Fibroblast of lung (primary cell): ENCODE measurements at regions not wholly inside any gene's neighbourhood (a gene's known extent, or its start where the extent isn't known, plus 50 kb on each side); places are given as distances from the start of the nearest gene placed in this dataset.
A peak's percentile ranks its signal among the peaks of the same experiment; 100 is the strongest.

ENCODE experiments used
- DNase-seq, 2 donors: peaks; one replicate each; pipeline versions ENCODE4 v3.0.0 to v3.0.0-alpha.2; 2010; ENCODE audit warnings: low read depth in 2 of 2
- H2AFZ ChIP-seq: 2 replicates; pipeline ENCODE4 v1.5.1; 2012; ENCODE audit warnings: low read length, control low read depth, inconsistent platforms
- H3K27ac ChIP-seq: 2 replicates; pipeline ENCODE4 v1.5.1; 2011; ENCODE audit warnings: low read length, control low read depth; ENCODE audit not compliant: insufficient read depth
- H3K27me3 ChIP-seq: 2 replicates; pipeline ENCODE4 v1.5.1; 2011; ENCODE audit warnings: mild to moderate bottlenecking, low read length; ENCODE audit not compliant: control insufficient read depth, insufficient read depth
- H3K36me3 ChIP-seq: 2 replicates; pipeline ENCODE4 v1.5.1; 2011; ENCODE audit warnings: low read length; ENCODE audit not compliant: control insufficient read depth, insufficient read depth
- H3K4me1 ChIP-seq: 2 replicates; pipeline ENCODE4 v1.5.1; 2011; ENCODE audit warnings: low read length; ENCODE audit not compliant: control insufficient read depth, insufficient read depth; ENCODE audit errors: extremely low read depth
- H3K4me2 ChIP-seq: 2 replicates; pipeline ENCODE4 v1.5.1; 2011; ENCODE audit warnings: low read length, control low read depth; ENCODE audit not compliant: insufficient read depth; ENCODE audit errors: extremely low read depth
- H3K4me3 ChIP-seq, 4 experiments: fragments of 200-600 bp in 1 of 4; sonication (generic) in 1 of 4; replicated peaks in 1 of 4; 2 replicates each; pipeline ENCODE4 v1.5.1; 2011 to 2016; ENCODE audit warnings: low read length in 4 of 4, low read depth in 3 of 4, mild to moderate bottlenecking in 3 of 4, control low read depth in 2 of 4, inconsistent platforms in 1 of 4, mixed read lengths in 1 of 4; ENCODE audit not compliant: insufficient read depth in 1 of 4; ENCODE audit errors: control extremely low read depth in 1 of 4
- H3K79me2 ChIP-seq: 2 replicates; pipeline ENCODE4 v1.5.1; 2012; ENCODE audit warnings: mild to moderate bottlenecking, low read length, inconsistent platforms; ENCODE audit not compliant: control insufficient read depth, insufficient read depth
- H3K9ac ChIP-seq: 2 replicates; pipeline ENCODE4 v1.5.1; 2011; ENCODE audit warnings: mild to moderate bottlenecking, low read length, control low read depth; ENCODE audit not compliant: insufficient read depth
- H3K9me3 ChIP-seq: 2 replicates; pipeline ENCODE4 v1.5.1; 2012; ENCODE audit warnings: low read depth, low read length; ENCODE audit not compliant: control insufficient read depth, insufficient read depth
- H4K20me1 ChIP-seq: 2 replicates; pipeline ENCODE4 v1.5.1; 2011; ENCODE audit warnings: low read length; ENCODE audit not compliant: control insufficient read depth, insufficient read depth; ENCODE audit errors: extremely low read depth
- EZH2 ChIP-seq: IDR thresholded peaks from 2 replicates; pipeline ENCODE4 v1.5.1; 2012; ENCODE audit warnings: low read length, control low read depth, mild to moderate bottlenecking; ENCODE audit errors: missing control alignments
- TF ChIP-seq, protein P1 (sequence below), 2 donors: IDR thresholded peaks in 1 of 2; conservative IDR thresholded peaks in 1 of 2; 1 replicate in 1 of 2; 2 replicates in 1 of 2; pipeline ENCODE4 v1.5.1; 2011 to 2012; ENCODE audit warnings: low read length in 2 of 2, control low read depth in 1 of 2, inconsistent platforms in 1 of 2, low read depth in 1 of 2, mild to moderate bottlenecking in 1 of 2

DNA sequence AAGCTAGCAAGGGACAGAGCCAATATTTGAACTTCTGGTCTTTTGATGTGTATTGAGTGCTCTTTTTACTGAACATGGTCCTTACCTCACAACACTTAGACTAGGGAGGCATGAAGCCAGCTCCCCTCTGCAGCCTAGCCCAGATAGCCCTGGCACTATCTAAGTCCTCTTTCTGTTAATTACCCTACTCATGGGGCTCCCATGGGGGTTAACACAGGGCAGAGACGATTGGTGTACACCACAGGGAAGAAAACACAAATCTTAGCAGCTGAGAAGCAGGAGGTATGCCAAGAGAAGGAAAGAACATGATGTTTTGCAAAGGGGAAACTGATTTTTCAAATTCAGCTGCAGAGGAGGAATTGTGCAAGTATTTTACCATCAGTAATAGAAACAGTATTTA, 383.8 kb downstream of the TMEM232 start:
- Histone ChIP-seq H3K27ac (no peak overlapping the region), H3K9ac (no peak overlapping the region), H2AFZ (no peak overlapping the region), H3K27me3 (no peaks in the 10 kb centered on the region), H3K79me2 (no peaks in the 10 kb centered on the region), H3K9me3 (no peaks in the 10 kb centered on the region), H3K4me3 (no peak overlapping the region), H3K4me2 (no peak overlapping the region), H4K20me1 (no peaks in the 10 kb centered on the region), H3K36me3 (no peaks in the 10 kb centered on the region), H3K4me1 (no peaks in the 10 kb centered on the region)
- DNase-seq: no peak
- TF ChIP-seq, protein P1, sequence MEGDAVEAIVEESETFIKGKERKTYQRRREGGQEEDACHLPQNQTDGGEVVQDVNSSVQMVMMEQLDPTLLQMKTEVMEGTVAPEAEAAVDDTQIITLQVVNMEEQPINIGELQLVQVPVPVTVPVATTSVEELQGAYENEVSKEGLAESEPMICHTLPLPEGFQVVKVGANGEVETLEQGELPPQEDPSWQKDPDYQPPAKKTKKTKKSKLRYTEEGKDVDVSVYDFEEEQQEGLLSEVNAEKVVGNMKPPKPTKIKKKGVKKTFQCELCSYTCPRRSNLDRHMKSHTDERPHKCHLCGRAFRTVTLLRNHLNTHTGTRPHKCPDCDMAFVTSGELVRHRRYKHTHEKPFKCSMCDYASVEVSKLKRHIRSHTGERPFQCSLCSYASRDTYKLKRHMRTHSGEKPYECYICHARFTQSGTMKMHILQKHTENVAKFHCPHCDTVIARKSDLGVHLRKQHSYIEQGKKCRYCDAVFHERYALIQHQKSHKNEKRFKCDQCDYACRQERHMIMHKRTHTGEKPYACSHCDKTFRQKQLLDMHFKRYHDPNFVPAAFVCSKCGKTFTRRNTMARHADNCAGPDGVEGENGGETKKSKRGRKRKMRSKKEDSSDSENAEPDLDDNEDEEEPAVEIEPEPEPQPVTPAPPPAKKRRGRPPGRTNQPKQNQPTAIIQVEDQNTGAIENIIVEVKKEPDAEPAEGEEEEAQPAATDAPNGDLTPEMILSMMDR (conservative IDR thresholded peaks at IDR 0.05 in 1 of 2, IDR thresholded peaks at IDR 0.05 in 1 of 2; ENCODE audit: low read depth in 1 of 2, low read length in 2 of 2): no peak
- TF ChIP-seq EZH2: no peak

DNA sequence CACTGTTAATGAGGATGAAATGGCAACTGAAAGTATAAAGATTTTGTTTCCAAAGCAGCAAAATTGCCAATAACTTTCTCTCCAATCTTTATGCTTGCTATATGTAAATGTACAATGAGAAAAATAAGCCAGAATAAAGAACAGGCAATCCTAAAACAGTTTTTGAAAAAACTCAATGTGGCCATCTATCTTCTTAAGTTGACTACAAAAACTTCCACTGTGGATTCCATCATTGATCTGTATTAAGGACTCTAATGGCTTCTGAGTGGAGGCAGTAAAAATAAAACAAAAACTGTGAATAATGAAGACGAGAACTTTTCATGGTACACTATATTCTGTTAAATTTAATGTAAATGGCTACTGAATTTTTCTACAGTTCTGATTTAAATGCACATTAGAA, 382.9 kb downstream of the TMEM232 start:
- no peak overlapping the region for H3K4me2 ChIP-seq
- no peak overlapping the region for H2AFZ ChIP-seq
- H4K20me1 ChIP-seq: no peaks in the 10 kb centered on the region
- H3K79me2 ChIP-seq: no peaks in the 10 kb centered on the region
- no peak overlapping the region for H3K9ac ChIP-seq
- no peak overlapping the region for H3K4me3 ChIP-seq
- TF ChIP-seq EZH2: no peak
- TF ChIP-seq, protein P1 (conservative IDR thresholded peaks at IDR 0.05 in 1 of 2, IDR thresholded peaks at IDR 0.05 in 1 of 2; ENCODE audit: low read depth in 1 of 2, low read length in 2 of 2): peak in 1 of 2 donors; percentile 29
- no peaks in the 10 kb centered on the region for H3K36me3 ChIP-seq
- DNase-seq: peak in 1 of 2 donors; percentile 34
- H3K4me1 ChIP-seq: no peaks in the 10 kb centered on the region
- H3K27ac ChIP-seq: no peak overlapping the region
- H3K27me3 ChIP-seq: no peaks in the 10 kb centered on the region
- no peaks in the 10 kb centered on the region for H3K9me3 ChIP-seq

DNA sequence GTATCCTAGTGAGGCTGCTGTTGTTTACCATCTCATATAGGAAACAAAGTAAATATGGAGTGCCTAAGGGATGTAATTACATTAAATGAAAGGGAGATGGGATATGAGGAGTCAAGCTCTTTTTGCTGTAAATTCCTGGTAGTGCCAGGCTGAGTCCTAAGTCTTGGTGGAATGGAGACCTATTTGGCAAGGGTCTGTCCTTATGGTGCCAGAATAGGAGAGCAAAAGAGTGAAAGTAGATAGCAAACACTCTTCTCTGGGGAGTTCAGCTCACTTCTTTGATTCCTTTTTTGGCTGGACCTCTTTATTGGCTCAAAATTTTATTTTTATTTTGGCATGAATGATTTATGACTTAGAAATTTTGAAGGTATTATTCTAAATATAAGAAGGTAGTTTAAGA, 380.8 kb downstream of the TMEM232 start:
- no peak overlapping the region for H2AFZ ChIP-seq
- H3K27ac ChIP-seq: no peak overlapping the region
- no peaks in the 10 kb centered on the region for H3K9me3 ChIP-seq
- no peaks in the 10 kb centered on the region for H3K27me3 ChIP-seq
- TF ChIP-seq, protein P1 (conservative IDR thresholded peaks at IDR 0.05 in 1 of 2, IDR thresholded peaks at IDR 0.05 in 1 of 2; ENCODE audit: low read depth in 1 of 2, low read length in 2 of 2): no peak
- TF ChIP-seq EZH2: no peak
- no peak overlapping the region for H3K9ac ChIP-seq
- no peak overlapping the region for H3K4me2 ChIP-seq
- H3K79me2 ChIP-seq: no peaks in the 10 kb centered on the region
- H4K20me1 ChIP-seq: no peaks in the 10 kb centered on the region
- H3K4me3 ChIP-seq: no peak overlapping the region
- no peaks in the 10 kb centered on the region for H3K36me3 ChIP-seq
- DNase-seq: no peak
- H3K4me1 ChIP-seq: no peaks in the 10 kb centered on the region
